EH (cell line): ENCODE measurements at regions not wholly inside any gene's neighbourhood (a gene's known extent, or its start where the extent isn't known, plus 50 kb on each side); places are given as distances from the start of the nearest gene placed in this dataset.
A peak's percentile ranks its signal among the peaks of the same experiment; 100 is the strongest.

ENCODE experiments used
- DNase-seq: peaks from one replicate; pipeline ENCODE4 v3.0.0-alpha.2; 2015; ENCODE audit warnings: low read depth

DNA sequence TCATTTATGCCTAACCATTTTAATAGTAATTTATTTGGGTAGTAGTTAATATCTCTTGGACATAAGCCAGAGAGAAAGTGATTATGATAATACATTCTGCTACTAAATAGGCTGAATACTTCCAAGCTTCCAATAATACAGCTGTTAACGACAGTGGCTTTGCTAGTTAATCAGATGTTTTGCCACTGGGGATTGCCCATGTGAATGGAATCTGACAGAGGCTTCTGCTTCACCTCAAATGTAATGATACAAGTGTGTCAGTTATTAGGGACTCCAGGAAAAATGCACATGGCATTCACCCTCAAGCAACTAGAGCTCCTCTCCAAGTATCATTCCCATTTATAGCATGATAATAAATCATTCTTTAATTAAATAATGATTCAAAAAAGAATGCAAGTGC, 185.0 kb upstream of the TMEFF2 start:
- no peak for DNase-seq

DNA sequence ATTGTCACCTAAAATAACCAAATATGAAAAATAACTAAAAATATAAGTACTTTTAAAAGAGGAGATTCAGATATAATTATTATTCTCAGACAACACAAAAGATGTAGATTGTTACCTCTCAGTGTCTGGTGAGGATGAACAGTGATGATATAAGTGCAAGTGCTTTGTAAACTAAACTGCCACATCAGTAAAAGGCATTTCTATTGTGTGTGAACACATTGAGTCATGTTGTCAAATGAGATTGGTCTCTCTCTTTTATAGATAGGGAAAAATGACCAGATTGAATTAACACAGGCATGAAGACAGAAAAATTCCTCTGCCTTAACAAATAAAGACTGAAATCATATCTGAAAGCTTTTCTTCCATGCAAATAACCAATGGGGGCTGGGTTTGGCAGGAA, 182.4 kb upstream of the TMEFF2 start:
- no peak for DNase-seq

DNA sequence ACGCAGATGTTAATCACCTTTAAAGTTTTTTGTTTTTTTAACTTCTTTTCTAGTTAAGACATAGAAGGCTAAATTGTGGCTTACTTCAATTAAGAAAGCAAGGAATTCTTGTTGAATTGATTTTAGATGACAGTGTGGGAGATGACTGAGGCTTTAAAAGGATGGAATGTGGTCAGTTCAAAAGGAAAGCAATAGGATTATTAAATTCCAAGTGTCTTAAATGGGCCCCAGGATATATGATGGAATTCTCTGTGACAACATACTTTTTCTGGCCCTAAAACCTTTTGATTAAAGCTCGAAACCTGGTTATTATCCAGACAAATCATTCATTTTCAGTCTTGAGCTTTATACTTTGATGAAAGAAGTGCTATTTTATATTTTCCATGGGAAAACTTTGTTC, 179.0 kb upstream of the TMEFF2 start:
- DNase-seq: no peak

DNA sequence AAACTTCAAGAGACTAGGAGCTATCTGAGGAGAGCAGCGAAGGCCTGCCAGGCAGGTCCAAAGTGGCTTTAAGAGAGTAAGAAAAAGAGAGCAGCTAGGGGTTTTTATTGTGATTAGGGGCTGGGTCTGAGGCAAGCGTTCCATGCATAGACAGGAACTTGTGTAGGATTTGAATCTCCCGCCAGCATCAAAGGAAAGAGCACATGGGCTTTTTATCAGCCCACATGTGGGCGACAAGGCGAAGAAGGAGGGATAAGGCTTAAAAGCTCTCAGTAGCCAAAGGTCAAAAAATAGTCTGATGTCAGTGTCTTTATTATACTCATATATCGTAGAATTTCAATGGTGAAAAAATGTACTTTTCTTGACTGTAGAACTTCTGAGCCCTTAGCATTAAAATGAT, 178.5 kb upstream of the TMEFF2 start:
- DNase-seq: no peak

DNA sequence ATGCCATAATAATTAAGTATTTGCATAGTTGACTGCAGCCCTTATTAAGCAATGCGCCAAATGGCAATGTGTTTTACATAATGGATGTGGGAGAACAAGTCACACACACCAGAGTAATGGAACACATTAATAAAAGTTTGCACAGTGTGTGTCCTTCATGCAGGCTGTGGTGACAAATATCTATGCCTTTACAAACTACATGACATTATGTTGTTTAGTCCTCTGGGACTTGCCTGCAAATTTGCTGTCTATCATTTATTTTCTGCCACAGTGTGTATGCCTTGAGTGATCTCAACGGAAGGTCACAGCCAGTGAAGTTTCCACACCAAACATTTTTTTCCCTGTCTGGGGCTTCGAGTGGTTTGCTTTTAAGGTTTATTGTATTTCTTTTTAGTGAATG, 175.2 kb upstream of the TMEFF2 start:
- DNase-seq: no peak

- DNase-seq: no peak
Observed at GRCh38 chr2:192357217-192357616, 162.5 kb upstream of the TMEFF2 start.

GRCh38 chr2:192354512-192355244, 159.9 kb upstream of the TMEFF2 start:
- DNase-seq: no peak

DNA sequence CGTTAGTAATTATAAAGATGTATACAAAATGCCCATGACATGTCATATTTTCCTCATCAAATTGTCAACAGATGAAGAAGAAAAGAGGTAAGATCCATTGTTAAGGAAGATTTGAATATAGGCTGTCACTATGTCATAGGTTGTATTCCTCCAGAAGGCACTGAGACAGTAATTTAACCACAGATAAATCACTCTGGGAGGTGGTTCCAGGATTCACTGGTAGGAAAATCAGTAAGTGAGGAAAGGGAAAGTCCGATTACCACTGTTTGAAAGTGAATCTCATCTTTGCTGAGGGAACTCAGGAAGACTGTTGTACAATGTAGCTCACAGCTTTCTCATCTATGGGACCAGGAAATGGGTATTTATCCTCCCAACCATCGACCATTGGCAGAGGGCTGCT, 152.8 kb upstream of the TMEFF2 start:
- DNase-seq: no peak

DNA sequence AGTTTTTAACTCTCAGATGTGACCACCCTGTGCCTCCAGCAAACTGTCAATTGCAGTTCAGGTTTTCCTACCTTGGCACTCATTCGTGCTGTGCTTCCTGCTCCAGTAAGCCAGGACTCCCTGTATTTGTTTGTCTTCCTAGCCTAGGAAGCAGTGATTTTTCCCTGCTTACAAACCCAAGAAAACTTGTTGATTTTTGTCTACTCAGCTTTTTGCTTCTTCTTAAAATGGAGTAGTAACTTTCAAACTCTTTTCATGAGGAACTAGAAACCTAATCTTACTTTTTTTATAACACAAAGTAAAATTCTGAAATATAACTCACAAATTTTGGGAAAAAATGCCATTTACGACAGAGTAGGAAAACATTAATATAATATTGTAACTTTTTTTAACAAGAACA, 150.6 kb upstream of the TMEFF2 start:
- no peak for DNase-seq

DNA sequence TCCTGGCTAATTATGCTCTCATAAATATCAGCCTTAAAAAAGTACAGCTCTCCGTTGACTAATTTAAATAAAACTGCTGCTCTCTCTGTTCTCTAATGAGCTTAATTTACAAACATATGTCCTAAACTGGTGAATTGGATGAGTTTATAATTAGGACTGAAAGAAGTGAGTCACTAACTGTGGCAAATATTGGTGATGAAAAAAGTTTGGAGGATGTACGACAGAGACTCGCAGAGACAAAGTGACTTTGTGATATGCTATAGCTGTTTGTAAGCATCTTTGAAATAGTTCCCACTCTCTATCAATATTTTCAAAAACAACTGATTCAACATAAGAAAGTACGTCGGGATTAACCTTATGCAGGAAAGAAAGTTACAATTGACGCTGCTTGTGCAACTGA, 138.9 kb upstream of the TMEFF2 start:
- no peak for DNase-seq

DNA sequence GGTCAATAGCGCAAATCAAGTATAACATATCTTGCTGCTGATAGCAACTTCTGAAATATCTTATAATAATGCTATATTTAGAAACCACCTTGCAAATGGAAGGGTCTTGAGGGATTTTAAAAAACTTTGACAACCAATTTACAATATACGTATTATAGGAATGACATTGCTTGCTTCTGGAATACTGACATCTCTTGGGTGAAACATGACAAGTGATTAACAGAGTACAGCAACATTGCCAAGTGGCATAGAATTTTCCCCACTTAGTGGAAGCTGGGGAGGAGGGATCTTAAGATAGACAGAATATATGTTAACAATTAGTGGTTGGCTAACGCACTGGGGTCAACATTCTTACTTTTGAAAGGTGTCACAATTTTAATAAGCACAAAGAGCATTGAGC, 133.6 kb upstream of the TMEFF2 start:
- no peak for DNase-seq

- no peak for DNase-seq
Observed at GRCh38 chr2:192327576-192327975, 132.8 kb upstream of the TMEFF2 start.

- no peak for DNase-seq
Observed at GRCh38 chr2:192315543-192315942, 120.8 kb upstream of the TMEFF2 start.

DNA sequence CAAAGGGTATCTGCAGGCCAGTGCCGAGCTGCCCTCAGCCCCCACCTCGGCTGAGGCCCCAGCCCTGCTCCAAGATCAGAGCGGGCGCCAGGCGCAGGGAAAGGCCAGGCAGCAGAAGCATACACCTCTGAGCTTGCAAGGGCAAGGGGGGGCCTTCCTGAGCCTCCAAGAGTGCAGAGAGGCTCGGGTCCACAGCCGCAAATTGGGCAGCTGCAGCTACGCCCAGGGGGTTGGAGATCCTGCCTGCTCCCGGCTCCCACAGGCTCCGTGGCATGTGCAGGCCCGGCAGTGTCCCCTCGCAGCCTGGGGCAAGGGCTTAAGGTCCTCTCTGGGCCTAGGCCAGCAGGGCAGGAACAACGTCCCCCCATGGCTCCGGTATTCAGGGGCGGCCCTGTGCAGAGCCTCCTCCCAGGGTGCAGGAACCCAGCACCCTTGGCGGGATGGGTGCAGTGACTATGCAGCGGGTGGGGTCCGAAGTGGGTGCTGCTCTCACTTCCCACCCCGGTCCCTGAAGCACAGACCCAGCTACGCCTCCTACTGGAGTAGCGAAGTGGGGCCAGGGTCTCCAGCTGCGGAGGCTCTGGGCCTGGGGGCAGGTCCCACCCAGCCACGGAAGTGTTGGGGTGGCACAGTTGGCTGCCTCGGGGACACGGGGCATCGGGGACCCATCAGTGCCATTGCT, 120.2 kb upstream of the TMEFF2 start:
- no peak for DNase-seq

- DNase-seq: no peak
Observed at GRCh38 chr2:192313773-192314172, 119.0 kb upstream of the TMEFF2 start.

DNA sequence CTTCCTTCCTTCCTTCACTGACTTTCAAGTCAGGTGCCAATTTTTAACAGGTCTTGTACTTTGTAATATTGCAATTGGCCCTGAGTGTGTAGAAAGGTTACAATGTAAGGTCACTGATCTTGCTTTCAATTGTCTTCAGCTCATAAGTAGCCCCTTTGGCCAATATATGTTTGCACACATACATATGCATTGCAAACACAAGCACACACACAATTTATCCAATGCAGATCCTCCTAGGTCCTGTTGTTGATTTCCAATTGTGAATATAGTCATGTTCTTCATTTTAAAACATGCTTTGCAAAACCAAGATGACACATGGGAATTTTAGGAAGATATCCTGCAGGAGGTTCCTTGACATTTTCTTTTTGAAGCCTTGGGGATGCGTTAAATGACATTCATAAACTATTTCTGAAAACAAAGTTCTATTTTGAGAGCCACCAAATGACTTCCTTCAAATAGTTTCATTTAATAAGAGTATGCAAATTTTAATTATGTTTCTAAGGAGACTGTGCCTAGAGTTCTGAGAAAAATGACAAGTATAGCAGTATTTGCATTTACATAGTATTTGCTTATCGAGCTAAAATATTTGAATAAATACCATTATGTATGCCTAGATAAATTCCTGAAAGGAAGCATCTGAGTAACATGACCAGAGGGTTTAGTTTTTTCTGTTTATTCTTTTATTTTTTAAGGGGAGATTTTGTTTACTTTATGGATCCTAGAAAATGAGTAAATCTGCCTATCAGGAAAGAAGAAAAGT, 117.1 kb upstream of the TMEFF2 start:
- no peak for DNase-seq

DNA sequence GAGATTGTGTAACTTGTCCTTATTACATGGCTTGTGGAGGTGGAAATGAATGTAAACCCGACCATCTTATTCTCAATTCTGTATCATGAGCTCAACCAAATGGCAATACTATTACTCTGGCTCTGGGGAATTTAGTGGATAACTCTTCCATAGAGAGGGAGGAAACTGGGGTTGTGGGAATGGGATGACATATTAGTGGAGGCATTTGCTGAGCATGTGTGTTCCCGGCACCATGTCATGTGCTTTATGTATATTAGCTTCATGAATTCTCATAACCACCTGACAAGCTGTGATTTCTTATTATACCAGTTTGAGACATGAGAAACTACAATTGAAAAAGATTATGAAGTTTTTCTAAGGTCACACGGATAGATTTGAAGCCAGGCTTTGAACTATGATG, 112.8 kb upstream of the TMEFF2 start:
- DNase-seq: peak; percentile 5

DNA sequence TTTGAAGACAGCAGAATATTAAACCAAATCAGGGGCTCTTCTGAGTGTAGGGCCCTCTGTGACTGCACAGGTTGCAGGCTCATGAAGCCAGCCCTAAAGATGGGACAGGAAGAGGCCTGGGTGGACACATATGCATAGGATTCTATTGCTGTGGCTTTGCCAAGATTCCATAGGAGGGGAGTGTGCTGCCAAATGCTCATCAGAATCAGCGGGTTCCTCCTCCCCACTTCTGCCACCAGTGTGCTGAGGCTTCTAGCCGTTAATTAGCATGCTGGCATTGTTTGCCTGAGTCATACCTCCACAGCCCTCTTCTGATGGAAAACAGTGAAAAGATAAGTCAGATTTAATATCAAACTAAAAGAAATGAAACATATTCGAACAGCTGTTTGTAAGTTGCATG, 103.9 kb upstream of the TMEFF2 start:
- no peak for DNase-seq

DNA sequence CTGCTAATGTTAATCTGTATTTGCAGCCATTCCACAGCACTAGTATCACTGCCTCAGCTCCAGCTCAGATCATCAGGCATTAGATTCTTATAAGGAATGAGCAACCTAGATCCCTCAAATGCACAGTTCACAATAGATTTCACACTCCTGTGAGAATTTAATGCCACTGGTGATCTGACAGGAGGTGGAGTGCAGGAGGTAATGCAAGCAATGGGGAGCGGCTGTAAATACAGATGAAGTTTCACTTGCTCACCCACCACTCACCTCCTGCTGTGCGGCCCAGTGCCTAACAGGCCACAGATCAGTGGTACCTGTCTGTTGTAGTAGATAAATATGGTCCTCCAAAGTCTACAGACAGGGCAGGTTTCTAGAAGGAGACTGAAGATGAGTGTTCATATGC, 97.7 kb upstream of the TMEFF2 start:
- DNase-seq: no peak

- DNase-seq: no peak
Observed at GRCh38 chr2:192288295-192288694, 93.6 kb upstream of the TMEFF2 start.

GRCh38 chr2:192286093-192286701, 91.5 kb upstream of the TMEFF2 start:
- DNase-seq: peak; percentile 57

- DNase-seq: no peak
Observed at GRCh38 chr2:192283450-192283849, 88.7 kb upstream of the TMEFF2 start.

- no peak for DNase-seq
Observed at GRCh38 chr2:192278701-192279100, 84.0 kb upstream of the TMEFF2 start.
